BJ (cell line): ENCODE measurements at regions not wholly inside any gene's neighbourhood (a gene's known extent, or its start where the extent isn't known, plus 50 kb on each side); places are given as distances from the start of the nearest gene placed in this dataset.
"Not testable (repeated sequence)": the region's sequence is repeated elsewhere in the genome, so short reads cannot be mapped to it uniquely, and the experiment has no call there.

Experiments used
- CTCF ChIA-PET: fragments of 350-600 bp; formaldehyde crosslinking; extraction: SDS; loops from one replicate; lab custom pipeline; 2021; ENCODE audit warnings: antibody characterized with exemption, inconsistent platforms; lab: Yijun Ruan, JAX
- POLR2A ChIA-PET: fragments of 300-600 bp; sonication (Branson Sonifier 250); formaldehyde crosslinking; extraction: SDS; loops from one replicate; lab custom pipeline; 2021; ENCODE audit warnings: antibody characterized with exemption; lab: Charles Lee
- DNase-seq: peaks from one replicate; pipeline ENCODE4 v3.0.0-alpha.2; 2011; ENCODE audit warnings: low read depth
- H3K27me3 ChIP-seq: 2 replicates; pipeline ENCODE4 v1.6.0; 2011; ENCODE audit warnings: low read length; ENCODE audit not compliant: control insufficient read depth, insufficient read depth
- H3K36me3 ChIP-seq: 2 replicates; pipeline ENCODE4 v1.5.1; 2011; ENCODE audit warnings: low read length; ENCODE audit not compliant: control insufficient read depth, insufficient read depth
- H3K4me3 ChIP-seq: 2 replicates; pipeline ENCODE4 v1.5.1; 2011; ENCODE audit warnings: low read depth, mild to moderate bottlenecking, control low read depth, low read length
- TF ChIP-seq, protein P1 (sequence below): IDR thresholded peaks from 2 replicates; pipeline ENCODE4 v1.5.1; 2011; ENCODE audit warnings: low read depth, mild to moderate bottlenecking, control low read depth, inconsistent platforms, low read length, moderate library complexity; ENCODE audit not compliant: insufficient read depth

DNA sequence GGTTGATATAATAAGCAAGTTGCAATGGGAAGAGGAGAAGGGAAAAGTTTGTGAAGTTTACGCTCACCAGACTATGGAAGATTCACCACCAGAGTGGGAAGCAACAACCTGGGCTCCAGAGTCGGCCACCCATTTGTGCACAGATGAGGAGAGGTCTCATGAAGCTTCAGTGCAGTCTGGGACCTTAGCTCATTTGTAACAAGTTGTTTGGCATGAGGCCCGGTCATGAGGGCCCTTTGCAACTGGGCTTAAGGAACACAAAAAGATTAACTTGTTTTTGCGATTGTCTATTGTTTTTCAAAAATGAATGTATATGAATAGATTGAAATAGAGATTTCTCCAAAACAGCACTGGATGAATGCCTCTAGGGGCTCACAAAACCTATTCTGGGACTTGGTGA, 94.2 kb downstream of the ZNF737 start:
- H3K27me3 ChIP-seq, result no peaks in the 10 kb centered on the region
- POLR2A ChIA-PET, result no interaction called here
- CTCF ChIA-PET, result no interaction called here
- TF ChIP-seq, protein P1, sequence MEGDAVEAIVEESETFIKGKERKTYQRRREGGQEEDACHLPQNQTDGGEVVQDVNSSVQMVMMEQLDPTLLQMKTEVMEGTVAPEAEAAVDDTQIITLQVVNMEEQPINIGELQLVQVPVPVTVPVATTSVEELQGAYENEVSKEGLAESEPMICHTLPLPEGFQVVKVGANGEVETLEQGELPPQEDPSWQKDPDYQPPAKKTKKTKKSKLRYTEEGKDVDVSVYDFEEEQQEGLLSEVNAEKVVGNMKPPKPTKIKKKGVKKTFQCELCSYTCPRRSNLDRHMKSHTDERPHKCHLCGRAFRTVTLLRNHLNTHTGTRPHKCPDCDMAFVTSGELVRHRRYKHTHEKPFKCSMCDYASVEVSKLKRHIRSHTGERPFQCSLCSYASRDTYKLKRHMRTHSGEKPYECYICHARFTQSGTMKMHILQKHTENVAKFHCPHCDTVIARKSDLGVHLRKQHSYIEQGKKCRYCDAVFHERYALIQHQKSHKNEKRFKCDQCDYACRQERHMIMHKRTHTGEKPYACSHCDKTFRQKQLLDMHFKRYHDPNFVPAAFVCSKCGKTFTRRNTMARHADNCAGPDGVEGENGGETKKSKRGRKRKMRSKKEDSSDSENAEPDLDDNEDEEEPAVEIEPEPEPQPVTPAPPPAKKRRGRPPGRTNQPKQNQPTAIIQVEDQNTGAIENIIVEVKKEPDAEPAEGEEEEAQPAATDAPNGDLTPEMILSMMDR, result no peak
- H3K4me3 ChIP-seq, result no peak overlapping the region
- no peak for DNase-seq
- no peaks in the 10 kb centered on the region for H3K36me3 ChIP-seq

DNA sequence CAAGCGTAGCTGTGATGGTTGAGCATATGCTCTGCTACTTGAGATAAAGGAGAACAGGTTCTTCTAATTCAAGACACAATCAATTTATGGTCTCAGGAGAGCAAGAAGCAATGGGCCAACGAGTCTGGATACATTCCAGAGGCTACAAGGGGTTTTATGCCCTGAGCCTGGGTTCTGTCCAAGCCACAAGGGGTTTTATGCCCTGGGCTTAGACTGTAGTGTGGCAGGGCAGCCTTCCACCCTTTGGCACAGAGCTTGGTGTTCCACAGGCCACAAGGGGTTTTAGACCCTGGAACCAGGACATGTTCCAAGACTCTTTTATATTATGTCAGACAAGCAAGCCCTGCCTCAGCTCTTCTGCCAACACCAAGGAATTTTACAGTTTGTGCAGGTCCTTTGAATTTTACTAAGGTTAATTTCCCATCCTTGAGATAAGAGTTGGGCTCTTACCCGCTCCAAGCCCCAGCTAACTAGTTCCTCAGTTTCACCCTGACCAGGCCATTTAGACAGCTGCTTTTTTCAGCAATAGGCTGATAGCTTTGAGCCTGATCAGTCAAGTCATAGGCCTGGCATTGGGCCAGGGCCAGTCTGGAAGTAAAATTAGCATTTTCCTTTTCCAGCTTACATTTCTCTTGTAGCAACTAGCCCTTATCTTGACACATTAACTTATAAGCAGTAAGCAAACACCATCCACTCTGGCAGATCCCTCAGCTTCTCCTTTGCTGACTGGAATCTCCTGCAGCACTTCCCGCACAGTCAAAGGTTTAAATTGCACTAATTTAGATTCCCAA, 95.0 kb downstream of the ZNF737 start:
- no peak for DNase-seq
- no peaks in the 10 kb centered on the region for H3K36me3 ChIP-seq
- CTCF ChIA-PET, result no interaction called here
- H3K27me3 ChIP-seq, result no peaks in the 10 kb centered on the region
- POLR2A ChIA-PET, result no interaction called here
- no peak overlapping the region for H3K4me3 ChIP-seq
- TF ChIP-seq, protein P1, result no peak

DNA sequence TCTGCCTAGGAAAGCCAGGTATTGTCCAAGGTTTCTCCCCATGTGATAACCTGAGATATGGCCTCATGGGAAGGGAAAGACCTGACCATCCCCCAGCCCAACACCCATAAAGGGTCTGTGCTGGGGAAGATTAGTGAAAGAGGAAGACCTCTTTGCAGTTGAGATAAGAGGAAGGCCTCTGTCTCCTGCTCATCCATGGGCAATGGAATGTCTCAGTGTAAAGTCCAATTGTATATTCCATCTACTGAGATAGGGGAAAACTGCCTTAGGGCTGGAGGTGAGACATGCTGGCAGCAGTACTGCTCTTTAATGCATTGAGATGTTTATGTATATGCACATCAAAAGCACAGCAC, 99.0 kb downstream of the ZNF737 start:
- not testable (repeated sequence) for H3K4me3 ChIP-seq

DNA sequence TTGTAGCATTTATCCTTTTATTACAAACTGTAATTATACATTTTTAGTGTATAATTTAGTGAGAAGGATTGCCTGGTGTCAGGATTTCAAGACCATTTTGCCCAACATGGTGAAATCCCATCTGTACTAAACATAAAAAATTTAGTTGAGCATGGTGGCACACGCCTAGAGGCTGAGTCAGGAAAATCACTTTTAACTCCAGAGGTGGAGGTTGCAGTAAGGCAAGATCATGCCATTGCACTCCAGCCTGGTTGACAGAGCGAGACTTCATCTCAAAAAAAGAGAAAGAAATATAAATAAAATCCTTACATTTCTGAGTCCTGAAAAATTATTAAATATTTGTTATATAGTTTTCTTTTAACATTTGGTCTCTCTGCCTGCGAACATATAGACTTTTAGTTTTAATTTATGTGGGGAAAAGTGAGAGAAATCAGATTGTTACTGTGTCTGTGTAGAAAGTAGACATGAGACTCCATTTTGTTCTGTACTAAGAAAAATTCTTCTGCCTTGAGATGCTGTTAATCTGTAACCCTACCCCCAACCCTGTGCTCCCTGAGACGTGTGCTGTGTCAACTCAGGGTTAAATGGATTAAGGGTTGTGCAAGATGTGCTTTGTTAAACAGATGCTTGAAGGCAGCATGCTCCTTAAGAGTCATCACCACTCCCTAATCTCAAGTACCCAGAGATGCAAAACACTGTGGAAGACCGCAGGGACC, 99.5 kb downstream of the ZNF737 start:
- CTCF ChIA-PET, POLR2A ChIA-PET, DNase-seq, H3K36me3 ChIP-seq, H3K27me3 ChIP-seq, H3K4me3 ChIP-seq: not testable (repeated sequence)

More for the DNA sequence above, 99.0 kb downstream of the ZNF737 start:
- DNase-seq, CTCF ChIA-PET, H3K27me3 ChIP-seq, H3K36me3 ChIP-seq, POLR2A ChIA-PET: not testable (repeated sequence)

DNA sequence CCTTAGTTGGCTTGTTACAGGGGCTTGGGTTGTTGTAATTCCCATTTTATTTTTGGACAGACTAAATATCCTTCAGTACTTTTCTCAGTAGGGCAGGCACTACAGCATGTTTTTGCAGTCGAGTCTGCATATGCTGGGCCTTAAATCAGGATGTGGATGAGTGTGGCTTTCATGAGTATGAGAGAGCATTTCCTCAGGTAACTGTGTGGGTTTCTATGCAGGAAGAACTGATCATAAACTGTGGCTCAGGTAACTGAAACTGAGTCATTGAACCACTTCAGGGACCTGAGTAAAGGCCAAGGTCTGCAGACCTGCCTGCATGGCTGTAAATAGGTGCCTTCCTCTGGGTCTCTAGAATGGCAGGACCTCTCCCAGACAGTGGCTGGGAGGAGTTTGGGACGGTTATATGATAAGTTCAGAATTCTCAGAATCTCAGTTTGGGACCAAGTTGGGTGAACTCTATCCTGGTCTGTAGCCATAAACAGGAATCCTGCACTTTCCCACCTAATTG, 112.1 kb downstream of the ZNF737 start:
- ChIA-PET POLR2A (no interaction called here), CTCF (no interaction called here)
- Histone ChIP-seq H3K27me3 (no peaks in the 10 kb centered on the region), H3K36me3 (no peaks in the 10 kb centered on the region), H3K4me3 (no peak overlapping the region)
- TF ChIP-seq, protein P1, result no peak
- no peak for DNase-seq

DNA sequence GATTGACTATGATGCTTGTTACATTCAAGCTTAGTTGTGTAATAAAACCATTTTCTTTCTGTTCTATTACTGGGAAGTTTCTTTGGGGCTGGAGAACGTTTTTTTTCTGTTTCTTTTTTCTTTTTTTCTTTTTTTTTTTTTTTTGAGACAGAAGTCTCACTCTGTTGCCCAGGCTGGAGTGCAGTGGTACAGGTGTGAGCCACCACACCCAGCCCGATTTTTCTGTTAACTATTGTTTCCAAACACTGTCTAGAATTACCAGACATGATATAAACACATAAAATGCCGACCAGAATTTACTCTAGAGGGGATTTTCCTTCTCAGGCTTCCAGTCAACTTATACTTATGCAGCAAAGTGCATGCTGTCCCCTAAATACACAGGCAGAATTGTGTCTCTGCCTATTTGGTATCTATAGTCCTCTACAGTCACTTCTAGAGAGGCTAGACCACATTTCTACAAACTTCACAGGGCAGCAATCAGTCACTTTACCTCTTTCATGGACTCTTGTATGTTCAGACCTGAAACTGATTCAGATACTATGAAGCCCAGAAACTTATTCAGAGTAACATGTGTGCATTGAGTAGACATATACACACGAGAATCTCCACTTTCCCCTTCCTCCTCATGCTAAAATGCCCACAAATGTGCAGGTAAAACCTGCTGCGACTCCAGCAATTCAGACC, 121.2 kb downstream of the ZNF737 start:
- CTCF ChIA-PET, result no interaction called here
- Histone ChIP-seq H3K36me3 (no peaks in the 10 kb centered on the region), H3K27me3 (no peaks in the 10 kb centered on the region), H3K4me3 (no peak overlapping the region)
- TF ChIP-seq, protein P1, result no peak
- DNase-seq, result no peak
- POLR2A ChIA-PET, result no interaction called here

DNA sequence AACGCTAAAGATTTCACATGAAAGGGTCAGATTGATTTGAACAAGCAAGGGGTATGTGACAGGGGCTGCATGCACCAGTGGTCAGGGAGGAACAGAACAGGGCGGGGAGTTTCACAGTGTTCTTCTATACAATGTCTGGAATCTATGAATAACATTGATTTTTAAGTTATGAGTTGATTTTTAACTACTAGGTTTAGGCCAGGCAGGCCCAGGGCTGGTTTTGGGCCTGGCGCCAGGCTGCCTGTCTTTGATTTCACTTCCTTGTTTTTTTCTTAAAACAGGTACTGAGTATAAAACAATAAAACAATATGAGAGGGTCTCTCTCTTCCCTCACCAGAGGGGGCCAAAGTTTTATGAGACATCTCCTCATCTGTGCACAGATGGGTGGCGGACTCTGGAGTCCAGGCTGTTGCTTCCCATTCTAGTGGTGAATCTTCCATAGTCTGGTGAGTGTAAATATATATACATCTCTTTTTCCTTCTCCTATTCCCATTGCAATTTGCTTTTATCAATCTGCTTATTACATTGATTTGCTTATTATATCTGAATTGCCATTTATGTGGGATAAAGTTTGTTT, 133.2 kb downstream of the ZNF737 start:
- H3K27me3 ChIP-seq, CTCF ChIA-PET, H3K4me3 ChIP-seq, POLR2A ChIA-PET, H3K36me3 ChIP-seq, DNase-seq: not testable (repeated sequence)
